Activated CD4-positive, alpha-beta T cell treated with anti-CD3 and anti-CD28 coated beads for 24 hours (primary cell): ENCODE measurements at regions not wholly inside any gene's neighbourhood (a gene's known extent, or its start where the extent isn't known, plus 50 kb on each side); places are given as distances from the start of the nearest gene placed in this dataset.

Experiments used
- DNase-seq, 2 donors: peaks; one replicate each; pipeline ENCODE4 v3.0.0-alpha.2; 2020; ENCODE audit warnings: low read depth in 2 of 2

GRCh38 chr6:6376845-6377244, 56.4 kb upstream of the F13A1 start:
- no peak for DNase-seq

GRCh38 chr6:6377621-6378020, 57.2 kb upstream of the F13A1 start:
- DNase-seq = no peak

GRCh38 chr6:6379573-6379972, 59.1 kb upstream of the F13A1 start:
- no peak for DNase-seq

- DNase-seq = no peak
Measured at GRCh38 chr6:6384520-6384919, 64.1 kb upstream of the F13A1 start.

GRCh38 chr6:6386010-6386409, 65.5 kb upstream of the F13A1 start:
- DNase-seq = no peak

GRCh38 chr6:6390849-6391602, 70.6 kb upstream of the F13A1 start:
- no peak for DNase-seq

GRCh38 chr6:6392214-6393068, 72.0 kb upstream of the F13A1 start:
- no peak for DNase-seq

- no peak for DNase-seq
Measured at GRCh38 chr6:6393069-6393529, 72.6 kb upstream of the F13A1 start.

GRCh38 chr6:6395581-6396197, 75.2 kb upstream of the F13A1 start:
- DNase-seq = no peak

- DNase-seq = no peak
Measured at GRCh38 chr6:6397842-6398241, 77.4 kb upstream of the F13A1 start.

GRCh38 chr6:6399568-6399967, 79.1 kb upstream of the F13A1 start:
- DNase-seq = no peak

- no peak for DNase-seq
Measured at GRCh38 chr6:6401401-6401800, 80.9 kb upstream of the F13A1 start.

GRCh38 chr6:6402006-6402405, 81.5 kb upstream of the F13A1 start:
- no peak for DNase-seq

- no peak for DNase-seq
Measured at GRCh38 chr6:6402591-6402990, 82.1 kb upstream of the F13A1 start.

- DNase-seq = no peak
Measured at GRCh38 chr6:6405031-6405430, 84.6 kb upstream of the F13A1 start.

GRCh38 chr6:6405997-6406714, 85.7 kb upstream of the F13A1 start:
- no peak for DNase-seq

- no peak for DNase-seq
Measured at GRCh38 chr6:6406715-6407070, 86.2 kb upstream of the F13A1 start.

GRCh38 chr6:6407071-6407741, 86.7 kb upstream of the F13A1 start:
- no peak for DNase-seq

- no peak for DNase-seq
Measured at GRCh38 chr6:6409397-6410030, 89.1 kb upstream of the F13A1 start.

GRCh38 chr6:6411115-6411514, 90.7 kb upstream of the F13A1 start:
- no peak for DNase-seq

GRCh38 chr6:6412221-6412620, 91.8 kb upstream of the F13A1 start:
- DNase-seq = no peak
